ENCODE measurements at regions not wholly inside any gene's neighbourhood (a gene's known extent, or its start where the extent isn't known, plus 50 kb on each side); places are given as distances from the start of the nearest gene placed in this dataset.
A peak's percentile ranks its signal among the peaks of the same experiment; 100 is the strongest.

- H3F3A ChIP-seq (ENCODE audit: low read depth) = no peaks in the 10 kb centered on the region
- H3K4me1 ChIP-seq (ENCODE audit: insufficient read depth, low read length, poor library complexity, severe bottlenecking) = no peaks in the 10 kb centered on the region
- no peak overlapping the region for H2AFZ ChIP-seq (ENCODE audit: low read length)
- H3K27me3 ChIP-seq (ENCODE audit: insufficient read depth, low read length, poor library complexity, severe bottlenecking) = no peaks in the 10 kb centered on the region
- no peak overlapping the region for H3K4me3 ChIP-seq (ENCODE audit: low read length, poor library complexity, severe bottlenecking)
- H3K9ac ChIP-seq (ENCODE audit: low read depth, low read length, poor library complexity, severe bottlenecking) = no peak overlapping the region
- H3K9me2 ChIP-seq (replicated peaks; ENCODE audit: low read depth, low read length) = no peaks in the 10 kb centered on the region
- no peaks in the 10 kb centered on the region for H3K9me3 ChIP-seq (ENCODE audit: insufficient read depth, low read depth, low read length)
- H4K20me1 ChIP-seq (ENCODE audit: insufficient read depth, low read length, poor library complexity, severe bottlenecking) = no peaks in the 10 kb centered on the region
- no peaks in the 10 kb centered on the region for H3K79me2 ChIP-seq (ENCODE audit: insufficient read depth, low read length)
- TF ChIP-seq CTCF (conservative IDR thresholded peaks at IDR 0.05; ENCODE audit: low read length) = no peak
- no peak for TF ChIP-seq EZH2phosphoT487 (IDR thresholded peaks at IDR 0.05; ENCODE audit: borderline replicate concordance)
- no peak overlapping the region for H3K4me2 ChIP-seq (ENCODE audit: low read depth, low read length, poor library complexity, severe bottlenecking)
- H3K36me3 ChIP-seq (ENCODE audit: insufficient read depth, low read length) = no peaks in the 10 kb centered on the region
Observed at GRCh38 chr4:22901631-22902030, 208.9 kb downstream of the GBA3 start.

GRCh38 chr4:22900876-22901275, 208.1 kb downstream of the GBA3 start:
- no peak overlapping the region for H2AFZ ChIP-seq (ENCODE audit: low read length)
- H3K4me1 ChIP-seq (ENCODE audit: insufficient read depth, low read length, poor library complexity, severe bottlenecking) = no peaks in the 10 kb centered on the region
- TF ChIP-seq EZH2phosphoT487 (IDR thresholded peaks at IDR 0.05; ENCODE audit: borderline replicate concordance) (no peak), CTCF (conservative IDR thresholded peaks at IDR 0.05; ENCODE audit: low read length) (no peak)
- no peaks in the 10 kb centered on the region for H3F3A ChIP-seq (ENCODE audit: low read depth)
- H3K9me2 ChIP-seq (replicated peaks; ENCODE audit: low read depth, low read length) = no peaks in the 10 kb centered on the region
- H4K20me1 ChIP-seq (ENCODE audit: insufficient read depth, low read length, poor library complexity, severe bottlenecking) = no peaks in the 10 kb centered on the region
- H3K36me3 ChIP-seq (ENCODE audit: insufficient read depth, low read length) = no peaks in the 10 kb centered on the region
- no peaks in the 10 kb centered on the region for H3K27me3 ChIP-seq (ENCODE audit: insufficient read depth, low read length, poor library complexity, severe bottlenecking)
- H3K79me2 ChIP-seq (ENCODE audit: insufficient read depth, low read length) = no peaks in the 10 kb centered on the region
- H3K4me3 ChIP-seq (ENCODE audit: low read length, poor library complexity, severe bottlenecking) = no peak overlapping the region
- no peak overlapping the region for H3K4me2 ChIP-seq (ENCODE audit: low read depth, low read length, poor library complexity, severe bottlenecking)
- no peak overlapping the region for H3K9ac ChIP-seq (ENCODE audit: low read depth, low read length, poor library complexity, severe bottlenecking)
- no peaks in the 10 kb centered on the region for H3K9me3 ChIP-seq (ENCODE audit: insufficient read depth, low read depth, low read length)

- Histone ChIP-seq H3F3A (ENCODE audit: low read depth) (no peaks in the 10 kb centered on the region), H2AFZ (ENCODE audit: low read length) (no peak overlapping the region), H3K4me1 (ENCODE audit: insufficient read depth, low read length, poor library complexity, severe bottlenecking) (no peaks in the 10 kb centered on the region), H3K27me3 (ENCODE audit: insufficient read depth, low read length, poor library complexity, severe bottlenecking) (no peaks in the 10 kb centered on the region), H3K9me3 (ENCODE audit: insufficient read depth, low read depth, low read length) (no peaks in the 10 kb centered on the region), H4K20me1 (ENCODE audit: insufficient read depth, low read length, poor library complexity, severe bottlenecking) (no peaks in the 10 kb centered on the region), H3K36me3 (ENCODE audit: insufficient read depth, low read length) (no peaks in the 10 kb centered on the region), H3K79me2 (ENCODE audit: insufficient read depth, low read length) (no peaks in the 10 kb centered on the region), H3K4me3 (ENCODE audit: low read length, poor library complexity, severe bottlenecking) (no peak overlapping the region), H3K9ac (ENCODE audit: low read depth, low read length, poor library complexity, severe bottlenecking) (no peak overlapping the region), H3K4me2 (ENCODE audit: low read depth, low read length, poor library complexity, severe bottlenecking) (no peak overlapping the region), H3K9me2 (replicated peaks; ENCODE audit: low read depth, low read length) (no peaks in the 10 kb centered on the region)
- no peak for TF ChIP-seq EZH2phosphoT487 (IDR thresholded peaks at IDR 0.05; ENCODE audit: borderline replicate concordance)
- peak; percentile 90 for TF ChIP-seq CTCF (conservative IDR thresholded peaks at IDR 0.05; ENCODE audit: low read length)
Observed at GRCh38 chr4:22897520-22898108, 204.9 kb downstream of the GBA3 start.
